ENCODE measurements at regions not wholly inside any gene's neighbourhood (a gene's known extent, or its start where the extent isn't known, plus 50 kb on each side); places are given as distances from the start of the nearest gene placed in this dataset.

DNA sequence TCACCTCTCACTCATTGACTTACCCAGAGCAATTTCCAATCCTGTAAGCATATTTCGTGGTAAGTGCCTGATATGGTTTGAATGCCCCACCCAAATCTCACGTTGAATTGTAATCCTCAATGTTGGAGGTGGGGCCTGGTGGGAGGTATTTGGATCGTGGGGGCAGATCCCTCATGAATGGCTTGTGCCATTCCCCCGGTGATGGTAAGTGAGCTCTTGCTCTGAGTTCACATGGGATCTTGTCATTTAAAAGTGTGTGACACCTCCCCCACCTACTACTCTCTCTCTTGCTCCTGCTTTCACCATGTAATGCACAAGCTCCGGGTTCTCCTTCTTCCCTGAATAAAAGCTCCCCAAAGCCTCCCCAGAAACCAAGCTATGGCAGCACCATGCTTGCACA, 1165.5 kb downstream of the CDH12 start:
- TF ChIP-seq, protein P1, sequence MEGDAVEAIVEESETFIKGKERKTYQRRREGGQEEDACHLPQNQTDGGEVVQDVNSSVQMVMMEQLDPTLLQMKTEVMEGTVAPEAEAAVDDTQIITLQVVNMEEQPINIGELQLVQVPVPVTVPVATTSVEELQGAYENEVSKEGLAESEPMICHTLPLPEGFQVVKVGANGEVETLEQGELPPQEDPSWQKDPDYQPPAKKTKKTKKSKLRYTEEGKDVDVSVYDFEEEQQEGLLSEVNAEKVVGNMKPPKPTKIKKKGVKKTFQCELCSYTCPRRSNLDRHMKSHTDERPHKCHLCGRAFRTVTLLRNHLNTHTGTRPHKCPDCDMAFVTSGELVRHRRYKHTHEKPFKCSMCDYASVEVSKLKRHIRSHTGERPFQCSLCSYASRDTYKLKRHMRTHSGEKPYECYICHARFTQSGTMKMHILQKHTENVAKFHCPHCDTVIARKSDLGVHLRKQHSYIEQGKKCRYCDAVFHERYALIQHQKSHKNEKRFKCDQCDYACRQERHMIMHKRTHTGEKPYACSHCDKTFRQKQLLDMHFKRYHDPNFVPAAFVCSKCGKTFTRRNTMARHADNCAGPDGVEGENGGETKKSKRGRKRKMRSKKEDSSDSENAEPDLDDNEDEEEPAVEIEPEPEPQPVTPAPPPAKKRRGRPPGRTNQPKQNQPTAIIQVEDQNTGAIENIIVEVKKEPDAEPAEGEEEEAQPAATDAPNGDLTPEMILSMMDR (IDR thresholded peaks at IDR 0.05): no peak
- TF ChIP-seq POLR2A (IDR thresholded peaks at IDR 0.05): no peak

Data from testis (tissue), 2 donors.